ENCODE measurements at regions not wholly inside any gene's neighbourhood (a gene's known extent, or its start where the extent isn't known, plus 50 kb on each side); places are given as distances from the start of the nearest gene placed in this dataset.

DNA sequence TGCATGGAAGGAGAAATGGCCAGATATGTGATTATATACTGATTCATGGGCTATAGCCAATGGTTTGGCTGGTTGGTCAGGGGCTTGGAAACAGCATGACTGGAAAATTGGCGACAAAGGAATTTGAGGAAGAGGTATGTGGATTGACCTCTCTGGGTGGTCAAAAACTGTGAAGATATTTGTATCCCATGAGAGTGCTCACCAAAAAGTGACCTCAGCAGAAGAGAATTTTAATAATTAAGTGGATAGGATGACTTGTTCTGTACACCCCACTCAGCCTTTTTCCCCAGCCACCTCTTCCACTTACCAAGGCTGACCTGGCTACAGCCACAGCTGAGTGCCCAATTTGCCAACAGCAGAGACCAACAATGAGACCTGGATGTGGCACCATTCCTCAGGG is 146.7 kb downstream of the GPR37 start:
- no peak for TF ChIP-seq POLR2A (IDR thresholded peaks at IDR 0.05)
- TF ChIP-seq, protein P1, sequence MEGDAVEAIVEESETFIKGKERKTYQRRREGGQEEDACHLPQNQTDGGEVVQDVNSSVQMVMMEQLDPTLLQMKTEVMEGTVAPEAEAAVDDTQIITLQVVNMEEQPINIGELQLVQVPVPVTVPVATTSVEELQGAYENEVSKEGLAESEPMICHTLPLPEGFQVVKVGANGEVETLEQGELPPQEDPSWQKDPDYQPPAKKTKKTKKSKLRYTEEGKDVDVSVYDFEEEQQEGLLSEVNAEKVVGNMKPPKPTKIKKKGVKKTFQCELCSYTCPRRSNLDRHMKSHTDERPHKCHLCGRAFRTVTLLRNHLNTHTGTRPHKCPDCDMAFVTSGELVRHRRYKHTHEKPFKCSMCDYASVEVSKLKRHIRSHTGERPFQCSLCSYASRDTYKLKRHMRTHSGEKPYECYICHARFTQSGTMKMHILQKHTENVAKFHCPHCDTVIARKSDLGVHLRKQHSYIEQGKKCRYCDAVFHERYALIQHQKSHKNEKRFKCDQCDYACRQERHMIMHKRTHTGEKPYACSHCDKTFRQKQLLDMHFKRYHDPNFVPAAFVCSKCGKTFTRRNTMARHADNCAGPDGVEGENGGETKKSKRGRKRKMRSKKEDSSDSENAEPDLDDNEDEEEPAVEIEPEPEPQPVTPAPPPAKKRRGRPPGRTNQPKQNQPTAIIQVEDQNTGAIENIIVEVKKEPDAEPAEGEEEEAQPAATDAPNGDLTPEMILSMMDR (IDR thresholded peaks at IDR 0.05) = no peak
